H9 (cell line): ENCODE measurements at regions not wholly inside any gene's neighbourhood (a gene's known extent, or its start where the extent isn't known, plus 50 kb on each side); places are given as distances from the start of the nearest gene placed in this dataset.

Source experiments
- DNase-seq: peaks from one replicate; pipeline ENCODE4 v3.0.0-alpha.2; 2017
- H2AFZ ChIP-seq: one replicate; pipeline ENCODE4 v1.6.1; 2013; ENCODE audit warnings: mild to moderate bottlenecking, low read length, control low read depth, moderate library complexity
- H2AK5ac ChIP-seq: 2 replicates; pipeline ENCODE4 v1.6.1; 2013; ENCODE audit warnings: low read length, control low read depth, mixed read lengths; ENCODE audit not compliant: insufficient read length
- H2BK120ac ChIP-seq: one replicate; pipeline ENCODE4 v1.6.1; 2013; ENCODE audit warnings: low read depth, mild to moderate bottlenecking, low read length, control low read depth, inconsistent platforms; ENCODE audit not compliant: poor library complexity, severe bottlenecking
- H2BK12ac ChIP-seq: 2 replicates; pipeline ENCODE4 v1.6.1; 2013; ENCODE audit warnings: low read length, control low read depth, mixed read lengths, low read depth; ENCODE audit not compliant: insufficient read length
- H2BK15ac ChIP-seq: 2 replicates; pipeline ENCODE4 v1.6.1; 2013; ENCODE audit warnings: low read depth, low read length, control low read depth
- H2BK20ac ChIP-seq: one replicate; pipeline ENCODE4 v1.6.1; 2013; ENCODE audit warnings: low read depth, mild to moderate bottlenecking, low read length, control low read depth, inconsistent platforms; ENCODE audit not compliant: poor library complexity, severe bottlenecking
- H2BK5ac ChIP-seq: 2 replicates; pipeline ENCODE4 v1.6.1; 2013; ENCODE audit warnings: low read length, control low read depth, mixed read lengths; ENCODE audit not compliant: insufficient read length
- H3K14ac ChIP-seq: 2 replicates; pipeline ENCODE4 v1.6.1; 2013; ENCODE audit warnings: low read length, control low read depth; ENCODE audit not compliant: insufficient read depth
- H3K18ac ChIP-seq: 2 replicates; pipeline ENCODE4 v1.6.1; 2013; ENCODE audit warnings: low read depth, mild to moderate bottlenecking, mixed read lengths, low read length, control low read depth; ENCODE audit not compliant: insufficient read length
- H3K23ac ChIP-seq: 2 replicates; pipeline ENCODE4 v1.6.1; 2013; ENCODE audit warnings: low read length, control low read depth, mixed read lengths, low read depth; ENCODE audit not compliant: insufficient read length
- H3K23me2 ChIP-seq: 2 replicates; pipeline ENCODE4 v1.6.1; 2013; ENCODE audit warnings: low read depth, mild to moderate bottlenecking, mixed read lengths, low read length, control low read depth; ENCODE audit not compliant: insufficient read length, poor library complexity, severe bottlenecking
- H3K27ac ChIP-seq: 2 replicates; pipeline ENCODE4 v1.5.1; 2013; ENCODE audit warnings: low read length, control low read depth, mixed read lengths, low read depth; ENCODE audit not compliant: insufficient read length
- H3K27me3 ChIP-seq: 2 replicates; pipeline ENCODE4 v1.6.1; 2013; ENCODE audit warnings: low read length, control low read depth, inconsistent platforms; ENCODE audit not compliant: insufficient read depth
- H3K4ac ChIP-seq: 2 replicates; pipeline ENCODE4 v1.6.1; 2013; ENCODE audit warnings: low read depth, mild to moderate bottlenecking, control low read depth, inconsistent platforms, low read length, moderate library complexity
- H3K4me1 ChIP-seq: 2 replicates; pipeline ENCODE4 v1.6.1; 2013; ENCODE audit warnings: low read length, control low read depth, inconsistent platforms; ENCODE audit not compliant: insufficient read depth
- H3K4me2 ChIP-seq: 2 replicates; pipeline ENCODE4 v1.6.1; 2013; ENCODE audit warnings: low read length, control low read depth, mixed read lengths; ENCODE audit not compliant: insufficient read length, insufficient read depth
- H3K56ac ChIP-seq: 2 replicates; pipeline ENCODE4 v1.6.1; 2013; ENCODE audit warnings: low read depth, mild to moderate bottlenecking, mixed read lengths, low read length, control low read depth; ENCODE audit not compliant: insufficient read length
- H3K79me1 ChIP-seq: 2 replicates; pipeline ENCODE4 v1.6.1; 2013; ENCODE audit warnings: low read depth, mild to moderate bottlenecking, moderate library complexity, low read length, control low read depth, inconsistent platforms; ENCODE audit not compliant: insufficient read depth, poor library complexity, severe bottlenecking
- H3K79me2 ChIP-seq: 2 replicates; pipeline ENCODE4 v1.6.1; 2013; ENCODE audit warnings: low read length, control low read depth, inconsistent platforms; ENCODE audit not compliant: insufficient read depth
- H3K9ac ChIP-seq: 2 replicates; pipeline ENCODE4 v1.6.1; 2013; ENCODE audit warnings: low read length, control low read depth, mixed read lengths; ENCODE audit not compliant: insufficient read length; ENCODE audit errors: extremely low read depth
- H3K9me3 ChIP-seq: one replicate; pipeline ENCODE4 v1.6.1; 2013; ENCODE audit warnings: low read depth, low read length, inconsistent platforms; ENCODE audit not compliant: control insufficient read depth
- H3T11ph ChIP-seq: one replicate; pipeline ENCODE4 v1.6.1; 2013; ENCODE audit warnings: mild to moderate bottlenecking, low read length, control low read depth, inconsistent platforms
- H4K20me1 ChIP-seq: one replicate; pipeline ENCODE4 v1.6.1; 2013; ENCODE audit not compliant: control insufficient read depth, insufficient read length, insufficient read depth
- H4K5ac ChIP-seq: 2 replicates; pipeline ENCODE4 v1.6.1; 2013; ENCODE audit warnings: low read depth, mild to moderate bottlenecking, mixed read lengths, low read length, control low read depth; ENCODE audit not compliant: insufficient read length
- H4K8ac ChIP-seq: replicated peaks from 2 replicates; pipeline ENCODE4 v1.6.1; 2013; ENCODE audit warnings: low read length, control low read depth, mixed read lengths, low read depth; ENCODE audit not compliant: insufficient read length
- H4K91ac ChIP-seq: 2 replicates; pipeline ENCODE4 v1.6.1; 2013; ENCODE audit warnings: low read depth, mild to moderate bottlenecking, moderate library complexity, mixed read lengths, low read length, control low read depth; ENCODE audit not compliant: insufficient read length
- H3K27ac Mint-ChIP-seq, 3 experiments: 2 replicates in 2 of 3; 3 replicates in 1 of 3; pipeline ENCODE4 v1.8.0; 2020 to 2021; ENCODE audit warnings: mixed read lengths in 3 of 3, mild to moderate bottlenecking in 1 of 3, moderate library complexity in 1 of 3
- H3K27me3 Mint-ChIP-seq: 2 replicates; pipeline ENCODE4 v1.8.0; 2021; ENCODE audit warnings: low read depth, mild to moderate bottlenecking, moderate library complexity, mixed read lengths
- H3K36me3 Mint-ChIP-seq, 3 experiments: 2 replicates in 2 of 3; 3 replicates in 1 of 3; pipeline ENCODE4 v1.8.0; 2020 to 2021; ENCODE audit warnings: low read depth in 3 of 3, mixed read lengths in 3 of 3; ENCODE audit not compliant: insufficient read depth in 1 of 3
- H3K4me1 Mint-ChIP-seq, 2 experiments: 2 replicates each; pipeline ENCODE4 v1.8.0; 2020; ENCODE audit warnings: mixed read lengths in 2 of 2
- H3K4me3 Mint-ChIP-seq, 2 experiments: 2 replicates in 1 of 2; 3 replicates in 1 of 2; pipeline ENCODE4 v1.8.0; 2020 to 2021; ENCODE audit warnings: mild to moderate bottlenecking in 2 of 2, mixed read lengths in 2 of 2, moderate library complexity in 1 of 2
- H3K9me3 Mint-ChIP-seq, 2 experiments: 2 replicates in 1 of 2; 3 replicates in 1 of 2; pipeline ENCODE4 v1.8.0; 2020; ENCODE audit warnings: mild to moderate bottlenecking in 2 of 2, mixed read lengths in 2 of 2, moderate library complexity in 1 of 2
- CTCF ChIP-seq: fragments of 200-600 bp; sonication (generic); conservative IDR thresholded peaks from 3 replicates; pipeline ENCODE4 v1.8.0; 2021; ENCODE audit warnings: antibody characterized with exemption, mild to moderate bottlenecking
- WGBS: extraction: QIAGEN DNeasy Blood & Tissue Kit; methylation state at CpG from one replicate; pipeline ENCODE4 v1.1.7; 2013; ENCODE audit warnings: missing lambda C conversion rate, low lambda C conversion rate, mixed read lengths; ENCODE audit not compliant: insufficient read length; ENCODE audit errors: extremely low coverage; 5-methylcytosine and 5-hydroxymethylcytosine counted together

DNA sequence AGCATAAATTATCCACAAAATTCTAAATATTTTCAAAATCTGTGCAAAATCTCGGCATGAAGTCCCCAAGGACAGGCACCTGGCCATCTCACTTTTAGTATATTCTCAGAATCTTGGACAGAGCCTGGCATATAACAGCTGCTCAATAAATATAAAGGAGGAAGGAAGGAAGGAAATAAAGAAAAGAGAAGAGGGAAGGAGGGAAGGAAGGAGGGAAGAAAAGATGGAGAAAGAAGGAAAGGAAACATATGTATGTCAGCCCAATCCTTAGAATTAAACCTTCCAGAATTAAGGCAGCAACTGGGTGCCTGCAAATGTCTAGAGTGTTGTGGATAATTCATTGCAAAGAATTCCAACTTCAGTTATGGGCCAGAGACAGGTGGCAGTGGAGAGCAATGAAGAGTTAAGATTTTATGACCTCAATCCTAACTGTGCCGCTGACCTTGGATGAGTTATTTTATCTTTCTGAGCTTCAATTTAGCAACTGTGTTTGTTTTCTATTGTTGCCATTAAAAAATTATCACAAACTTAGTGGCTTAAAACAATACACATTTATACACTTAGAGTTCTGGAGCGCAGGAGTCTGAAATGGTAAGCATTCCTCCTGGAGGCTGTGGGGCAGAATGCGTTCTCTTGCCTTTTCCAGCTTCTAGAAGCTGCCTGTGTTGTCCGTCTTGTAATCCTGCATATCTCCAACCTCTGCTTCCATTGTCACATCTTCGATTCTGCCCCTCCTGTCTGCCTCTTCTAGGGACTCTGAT lies 200.9 kb upstream of the MSX2 start:
- H3K79me2 ChIP-seq: no peaks in the 10 kb centered on the region
- no CpG with 5 or more reads among the region's 6 CpGs for WGBS
- H3K27me3 ChIP-seq: peaks cover 2% of the 10 kb centered on the region; the same call in 1 of the 2 replicates
- no peak overlapping the region for H2BK12ac ChIP-seq
- no peak overlapping the region for H2BK5ac ChIP-seq
- peaks cover 0 to 2% of the 10 kb centered on the region in 2 experiments; a peak in 1 of 5 replicates for H3K9me3 Mint-ChIP-seq
- no peak overlapping the region for H2BK15ac ChIP-seq
- H4K20me1 ChIP-seq: no peaks in the 10 kb centered on the region
- H3K27ac Mint-ChIP-seq: no peak overlapping the region
- no peak overlapping the region for H3K4me2 ChIP-seq
- no peaks in the 10 kb centered on the region for H3K23me2 ChIP-seq
- peaks cover 76% of the 10 kb centered on the region for H3K27me3 Mint-ChIP-seq
- DNase-seq: no peak
- H2AFZ ChIP-seq: no peak overlapping the region
- H3K27ac ChIP-seq: no peak overlapping the region
- H2BK20ac ChIP-seq: no peak overlapping the region
- H3K18ac ChIP-seq: no peak overlapping the region
- H3T11ph ChIP-seq: no peak overlapping the region
- H3K14ac ChIP-seq: no peak overlapping the region
- H3K9ac ChIP-seq: no peak overlapping the region
- H4K5ac ChIP-seq: no peak overlapping the region
- no peaks in the 10 kb centered on the region for H3K9me3 ChIP-seq
- no peak overlapping the region for H2BK120ac ChIP-seq
- TF ChIP-seq CTCF: peak; percentile 45
- H4K8ac ChIP-seq: no peak overlapping the region
- H4K91ac ChIP-seq: no peak overlapping the region
- no peak overlapping the region for H3K4ac ChIP-seq
- no peaks in the 10 kb centered on the region for H3K4me1 ChIP-seq
- no peak overlapping the region for H2AK5ac ChIP-seq
- H3K4me1 Mint-ChIP-seq: peaks cover 20 to 38% of the 10 kb centered on the region in 2 experiments
- H3K79me1 ChIP-seq: no peaks in the 10 kb centered on the region
- H3K23ac ChIP-seq: no peak overlapping the region
- H3K56ac ChIP-seq: no peak overlapping the region
- H3K4me3 Mint-ChIP-seq: no peak overlapping the region
- no peaks in the 10 kb centered on the region for H3K36me3 Mint-ChIP-seq
